ENCODE measurements at regions not wholly inside any gene's neighbourhood (a gene's known extent, or its start where the extent isn't known, plus 50 kb on each side); places are given as distances from the start of the nearest gene placed in this dataset.

GRCh38 chr21:32119811-32120210 is 159.0 kb downstream of the MIS18A start:
- no peak overlapping the region for H3K18ac ChIP-seq (ENCODE audit: low read length)
- no peak overlapping the region for H3K9ac ChIP-seq (ENCODE audit: low read depth, low read length, poor library complexity)
- no peak overlapping the region for H2AK5ac ChIP-seq (ENCODE audit: low read depth, low read length)
- H4K91ac ChIP-seq (ENCODE audit: low read depth, low read length, poor library complexity): no peak overlapping the region
- H2BK15ac ChIP-seq (ENCODE audit: low read length): no peak overlapping the region
- H3K9me3 ChIP-seq (replicated peaks in 1 of 2; ENCODE audit: control insufficient read depth in 2 of 2, insufficient read depth in 1 of 2, low read depth in 1 of 2, low read length in 2 of 2): no peaks in the 10 kb centered on the region
- H2BK12ac ChIP-seq (ENCODE audit: low read length): no peak overlapping the region
- no peak overlapping the region for H2AFZ ChIP-seq (ENCODE audit: low read length)
- no peak overlapping the region for H3K4me3 ChIP-seq (ENCODE audit: low read length in 2 of 2)
- no peak overlapping the region for H3K4ac ChIP-seq (ENCODE audit: low read length)
- no peak overlapping the region for H3K4me2 ChIP-seq (ENCODE audit: insufficient read depth, low read length, poor library complexity, severe bottlenecking)
- no peaks in the 10 kb centered on the region for H3K4me1 ChIP-seq (ENCODE audit: control insufficient read depth in 2 of 2, insufficient read depth in 1 of 2, low read depth in 1 of 2, low read length in 2 of 2)
- no peaks in the 10 kb centered on the region for H3K27me3 ChIP-seq (ENCODE audit: control insufficient read depth in 3 of 3, insufficient read depth in 3 of 3, low read depth in 1 of 3, low read length in 3 of 3)
- H2BK120ac ChIP-seq (ENCODE audit: low read depth, low read length): no peak overlapping the region
- no peak overlapping the region for H4K8ac ChIP-seq (ENCODE audit: low read depth, low read length)
- no peak for DNase-seq (ENCODE audit: low spot score)
- H3K79me1 ChIP-seq (ENCODE audit: low read depth, low read length): no peaks in the 10 kb centered on the region
- H3K36me3 ChIP-seq (replicated peaks in 1 of 2; ENCODE audit: control insufficient read depth in 2 of 2, insufficient read depth in 2 of 2, low read length in 2 of 2): no peaks in the 10 kb centered on the region
- H3K27ac ChIP-seq (replicated peaks; ENCODE audit: low read length): no peak overlapping the region
- no peak overlapping the region for H3K23ac ChIP-seq (ENCODE audit: low read depth, low read length, poor library complexity)
- no peak overlapping the region for H3K14ac ChIP-seq (ENCODE audit: low read length)
- no peak overlapping the region for H2BK5ac ChIP-seq (ENCODE audit: low read length)
- whole genome bisulfite sequencing, 2 donors (ENCODE audit: extremely low coverage in 2 of 2, insufficient read length in 2 of 2, insufficient replicate concordance in 1 of 2): no CpG with 5 or more reads among the region's 1 CpG

- no peaks in the 10 kb centered on the region for H3K9me3 ChIP-seq (replicated peaks in 1 of 2; ENCODE audit: control insufficient read depth in 2 of 2, insufficient read depth in 1 of 2, low read depth in 1 of 2, low read length in 2 of 2)
- no CpG with 5 or more reads among the region's 4 CpGs for WGBS, 2 donors (ENCODE audit: extremely low coverage in 2 of 2, insufficient read length in 2 of 2, insufficient replicate concordance in 1 of 2)
- no peak overlapping the region for H3K23ac ChIP-seq (ENCODE audit: low read depth, low read length, poor library complexity)
- H3K4me2 ChIP-seq (ENCODE audit: insufficient read depth, low read length, poor library complexity, severe bottlenecking): no peak overlapping the region
- no peak overlapping the region for H2BK15ac ChIP-seq (ENCODE audit: low read length)
- no peak overlapping the region for H2BK5ac ChIP-seq (ENCODE audit: low read length)
- H3K14ac ChIP-seq (ENCODE audit: low read length): no peak overlapping the region
- no peak overlapping the region for H3K18ac ChIP-seq (ENCODE audit: low read length)
- no peak overlapping the region for H2BK12ac ChIP-seq (ENCODE audit: low read length)
- H2AK5ac ChIP-seq (ENCODE audit: low read depth, low read length): no peak overlapping the region
- no peak overlapping the region for H4K91ac ChIP-seq (ENCODE audit: low read depth, low read length, poor library complexity)
- H2AFZ ChIP-seq (ENCODE audit: low read length): no peak overlapping the region
- H2BK120ac ChIP-seq (ENCODE audit: low read depth, low read length): no peak overlapping the region
- no peak overlapping the region for H4K8ac ChIP-seq (ENCODE audit: low read depth, low read length)
- H3K4me3 ChIP-seq (ENCODE audit: low read length in 2 of 2): no peak overlapping the region
- no peak overlapping the region for H3K4ac ChIP-seq (ENCODE audit: low read length)
- H3K79me1 ChIP-seq (ENCODE audit: low read depth, low read length): no peaks in the 10 kb centered on the region
- H3K36me3 ChIP-seq (replicated peaks in 1 of 2; ENCODE audit: control insufficient read depth in 2 of 2, insufficient read depth in 2 of 2, low read length in 2 of 2): no peaks in the 10 kb centered on the region
- no peak overlapping the region for H3K9ac ChIP-seq (ENCODE audit: low read depth, low read length, poor library complexity)
- no peaks in the 10 kb centered on the region for H3K4me1 ChIP-seq (ENCODE audit: control insufficient read depth in 2 of 2, insufficient read depth in 1 of 2, low read depth in 1 of 2, low read length in 2 of 2)
- DNase-seq (ENCODE audit: low spot score): no peak
- H3K27ac ChIP-seq (replicated peaks; ENCODE audit: low read length): no peak overlapping the region
- no peaks in the 10 kb centered on the region for H3K27me3 ChIP-seq (ENCODE audit: control insufficient read depth in 3 of 3, insufficient read depth in 3 of 3, low read depth in 1 of 3, low read length in 3 of 3)
These were observed 159.5 kb downstream of the MIS18A start for GRCh38 chr21:32119389-32119788.

DNA sequence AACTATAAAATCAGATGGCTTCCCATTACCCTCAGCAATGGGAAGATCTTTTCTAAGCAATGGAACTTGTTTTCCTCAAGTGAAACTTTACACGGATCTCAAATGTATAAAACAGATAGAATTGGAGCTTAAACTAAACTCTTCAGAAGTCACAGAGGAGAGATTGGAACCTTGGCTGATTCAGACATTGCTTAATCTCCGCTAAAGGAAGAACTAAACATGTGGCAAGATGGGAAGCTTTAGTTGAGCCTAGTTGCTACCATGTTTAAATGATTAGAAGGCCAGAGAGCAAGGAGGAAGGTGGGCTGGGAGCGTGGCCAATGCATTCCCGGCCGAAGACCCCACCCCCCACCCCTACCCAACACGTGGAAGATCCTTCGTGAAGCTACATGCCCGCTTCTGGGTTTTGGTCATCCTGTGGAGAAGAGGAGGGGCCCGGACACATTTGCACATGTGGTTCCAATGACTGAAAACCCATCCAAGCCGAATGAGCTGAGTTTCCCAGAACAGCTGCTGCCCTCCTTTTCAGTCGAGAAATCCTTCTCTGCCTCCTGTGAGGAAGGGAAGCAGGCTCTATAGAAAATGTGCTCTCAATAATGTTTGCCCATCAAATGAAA is 164.3 kb downstream of the MIS18A start:
- no peak for DNase-seq (ENCODE audit: low spot score)
- Histone ChIP-seq H3K4ac (ENCODE audit: low read length) (no peak overlapping the region), H3K18ac (ENCODE audit: low read length) (no peak overlapping the region), H3K36me3 (replicated peaks in 1 of 2; ENCODE audit: control insufficient read depth in 2 of 2, insufficient read depth in 2 of 2, low read length in 2 of 2) (no peaks in the 10 kb centered on the region), H3K9me3 (replicated peaks in 1 of 2; ENCODE audit: control insufficient read depth in 2 of 2, insufficient read depth in 1 of 2, low read depth in 1 of 2, low read length in 2 of 2) (no peaks in the 10 kb centered on the region), H3K23ac (ENCODE audit: low read depth, low read length, poor library complexity) (no peak overlapping the region), H3K27ac (replicated peaks; ENCODE audit: low read length) (no peak overlapping the region), H2BK5ac (ENCODE audit: low read length) (no peak overlapping the region), H3K14ac (ENCODE audit: low read length) (no peak overlapping the region), H2BK15ac (ENCODE audit: low read length) (no peak overlapping the region), H2BK12ac (ENCODE audit: low read length) (no peak overlapping the region), H4K91ac (ENCODE audit: low read depth, low read length, poor library complexity) (no peak overlapping the region), H4K8ac (ENCODE audit: low read depth, low read length) (no peak overlapping the region), H2BK120ac (ENCODE audit: low read depth, low read length) (no peak overlapping the region), H2AK5ac (ENCODE audit: low read depth, low read length) (no peak overlapping the region), H3K4me1 (ENCODE audit: control insufficient read depth in 2 of 2, insufficient read depth in 1 of 2, low read depth in 1 of 2, low read length in 2 of 2) (no peaks in the 10 kb centered on the region), H3K27me3 (ENCODE audit: control insufficient read depth in 3 of 3, insufficient read depth in 3 of 3, low read depth in 1 of 3, low read length in 3 of 3) (peaks cover 0 to 3% (median 0%) of the 10 kb centered on the region in 3 experiments), H2AFZ (ENCODE audit: low read length) (no peak overlapping the region), H3K4me3 (ENCODE audit: low read length in 2 of 2) (no peak overlapping the region), H3K4me2 (ENCODE audit: insufficient read depth, low read length, poor library complexity, severe bottlenecking) (no peak overlapping the region), H3K9ac (ENCODE audit: low read depth, low read length, poor library complexity) (no peak overlapping the region), H3K79me1 (ENCODE audit: low read depth, low read length) (no peaks in the 10 kb centered on the region)
- no CpG with 5 or more reads among the region's 11 CpGs for WGBS, 2 donors (ENCODE audit: extremely low coverage in 2 of 2, insufficient read length in 2 of 2, insufficient replicate concordance in 1 of 2)

GRCh38 chr21:32113486-32113885 is 165.4 kb downstream of the MIS18A start:
- Histone ChIP-seq H3K27me3 (ENCODE audit: control insufficient read depth in 3 of 3, insufficient read depth in 3 of 3, low read depth in 1 of 3, low read length in 3 of 3) (peaks cover 0 to 3% (median 0%) of the 10 kb centered on the region in 3 experiments), H4K8ac (ENCODE audit: low read depth, low read length) (no peak overlapping the region), H3K4ac (ENCODE audit: low read length) (no peak overlapping the region), H3K27ac (replicated peaks; ENCODE audit: low read length) (no peak overlapping the region), H2AFZ (ENCODE audit: low read length) (no peak overlapping the region), H3K4me2 (ENCODE audit: insufficient read depth, low read length, poor library complexity, severe bottlenecking) (no peak overlapping the region), H2BK5ac (ENCODE audit: low read length) (no peak overlapping the region), H2BK120ac (ENCODE audit: low read depth, low read length) (no peak overlapping the region), H3K4me3 (ENCODE audit: low read length in 2 of 2) (no peak overlapping the region), H2BK15ac (ENCODE audit: low read length) (no peak overlapping the region), H3K23ac (ENCODE audit: low read depth, low read length, poor library complexity) (no peak overlapping the region), H3K9ac (ENCODE audit: low read depth, low read length, poor library complexity) (no peak overlapping the region), H3K9me3 (replicated peaks in 1 of 2; ENCODE audit: control insufficient read depth in 2 of 2, insufficient read depth in 1 of 2, low read depth in 1 of 2, low read length in 2 of 2) (no peaks in the 10 kb centered on the region), H2BK12ac (ENCODE audit: low read length) (no peak overlapping the region), H2AK5ac (ENCODE audit: low read depth, low read length) (no peak overlapping the region), H3K4me1 (ENCODE audit: control insufficient read depth in 2 of 2, insufficient read depth in 1 of 2, low read depth in 1 of 2, low read length in 2 of 2) (no peaks in the 10 kb centered on the region), H3K14ac (ENCODE audit: low read length) (no peak overlapping the region), H4K91ac (ENCODE audit: low read depth, low read length, poor library complexity) (no peak overlapping the region), H3K79me1 (ENCODE audit: low read depth, low read length) (no peaks in the 10 kb centered on the region), H3K36me3 (replicated peaks in 1 of 2; ENCODE audit: control insufficient read depth in 2 of 2, insufficient read depth in 2 of 2, low read length in 2 of 2) (no peaks in the 10 kb centered on the region), H3K18ac (ENCODE audit: low read length) (no peak overlapping the region)
- DNase-seq (ENCODE audit: low spot score): no peak
- WGBS, 2 donors (ENCODE audit: extremely low coverage in 2 of 2, insufficient read length in 2 of 2, insufficient replicate concordance in 1 of 2): no CpG with 5 or more reads among the region's 3 CpGs
